VCaP (cell line): ENCODE measurements at regions not wholly inside any gene's neighbourhood (a gene's known extent, or its start where the extent isn't known, plus 50 kb on each side); places are given as distances from the start of the nearest gene placed in this dataset.

Source experiments
- H3K27ac ChIP-seq: fragments of 450-650 bp; 2 replicates; pipeline ENCODE4 v1.5.1; 2017
- CTCF ChIP-seq: fragments of 450-650 bp; conservative IDR thresholded peaks from 2 replicates; pipeline ENCODE4 v1.5.1; 2017; ENCODE audit warnings: mild to moderate bottlenecking, moderate library complexity

DNA sequence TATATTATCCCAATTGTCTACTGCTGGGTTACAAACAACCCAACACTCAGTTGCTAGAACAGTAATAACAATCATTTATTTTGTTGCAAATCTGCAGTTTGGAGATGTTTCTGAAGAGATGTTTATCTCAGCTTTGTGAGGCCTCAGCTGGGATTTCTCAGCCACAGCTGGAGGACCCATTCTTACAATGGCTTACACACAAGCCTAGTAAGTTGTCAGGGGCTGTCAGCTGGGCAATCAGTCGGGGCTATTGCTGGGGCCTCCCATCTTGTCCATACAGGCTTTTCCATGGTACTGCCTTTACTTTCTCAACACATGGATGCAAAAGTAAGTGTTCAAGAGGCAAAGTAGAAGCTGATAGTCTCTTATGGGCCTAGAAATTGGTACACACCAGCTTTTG is 491.7 kb upstream of the NXPH2 start:
- no peak for TF ChIP-seq CTCF
- no peak overlapping the region for H3K27ac ChIP-seq

DNA sequence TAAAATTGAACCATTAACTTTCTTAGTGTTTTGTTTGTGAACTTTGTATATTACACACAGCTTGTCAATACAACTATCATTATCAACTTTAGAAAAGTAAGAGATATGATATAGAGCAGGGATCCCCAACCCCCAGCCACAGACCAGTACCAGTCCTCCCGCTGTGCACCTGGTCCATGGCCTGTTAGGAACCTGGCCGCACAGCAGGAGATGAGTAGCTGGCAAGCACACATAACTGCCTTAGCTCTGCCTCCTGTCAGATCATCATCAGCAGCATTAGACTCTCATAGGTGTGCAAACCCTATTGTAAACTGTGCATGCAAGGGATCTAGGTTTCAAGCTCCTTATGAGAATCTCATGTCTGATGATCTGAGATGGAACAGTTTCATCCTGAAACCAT is 491.0 kb upstream of the NXPH2 start:
- TF ChIP-seq CTCF = no peak
- H3K27ac ChIP-seq = no peak overlapping the region

DNA sequence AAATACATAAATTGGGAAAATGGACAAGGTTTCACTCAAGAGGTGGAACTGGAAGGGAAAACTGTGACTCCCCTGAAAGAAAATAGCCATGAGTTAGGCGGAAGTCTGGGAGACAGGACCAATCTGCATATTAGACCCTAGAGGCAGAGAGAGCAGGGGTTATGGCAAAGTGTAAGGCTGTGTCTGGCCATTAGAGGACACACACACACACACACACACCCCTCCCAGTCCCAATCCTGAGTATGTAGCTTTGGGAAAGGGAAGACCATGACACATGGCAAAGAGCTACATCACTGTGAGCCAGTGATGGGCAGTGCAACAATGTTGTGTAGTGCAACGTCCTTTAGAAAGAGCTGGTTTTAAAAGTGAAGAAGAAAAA is 479.9 kb upstream of the NXPH2 start:
- no peak overlapping the region for H3K27ac ChIP-seq
- TF ChIP-seq CTCF = no peak

DNA sequence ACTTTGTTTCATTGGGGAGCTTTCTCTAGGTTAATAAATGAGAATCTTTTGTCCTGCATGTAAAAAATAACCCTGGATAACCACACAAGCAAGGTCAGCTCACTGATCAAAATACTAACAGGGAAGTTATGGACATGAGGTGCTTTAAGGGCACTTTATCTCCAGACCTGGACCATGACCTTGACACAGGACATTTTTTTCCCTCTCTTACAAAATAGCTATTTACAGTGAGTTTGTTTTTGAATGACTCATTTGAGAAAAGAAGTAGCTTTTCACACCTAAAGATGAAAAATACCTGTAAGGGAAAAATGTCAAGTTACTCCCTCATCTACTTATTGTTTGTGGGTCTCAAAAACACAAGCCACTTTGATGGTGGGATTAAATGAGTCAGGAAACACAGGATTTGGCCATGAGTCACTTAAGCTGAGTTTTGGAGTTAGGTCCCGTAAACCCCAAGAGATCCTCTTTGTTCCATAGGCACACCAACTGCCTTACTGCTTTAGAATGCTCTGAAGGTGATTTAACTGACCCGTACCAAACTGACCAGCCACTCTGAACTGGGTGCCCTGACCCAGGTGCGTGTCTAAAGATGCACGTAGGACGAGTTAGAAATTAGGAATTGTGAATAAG is 479.3 kb upstream of the NXPH2 start:
- no peak overlapping the region for H3K27ac ChIP-seq
- no peak for TF ChIP-seq CTCF

GRCh38 chr2:139241286-139241685 is 461.1 kb upstream of the NXPH2 start:
- H3K27ac ChIP-seq = no peak overlapping the region
- TF ChIP-seq CTCF = no peak

- no peak overlapping the region for H3K27ac ChIP-seq
- TF ChIP-seq CTCF = no peak
These were observed 456.8 kb upstream of the NXPH2 start for GRCh38 chr2:139237023-139237422.

DNA sequence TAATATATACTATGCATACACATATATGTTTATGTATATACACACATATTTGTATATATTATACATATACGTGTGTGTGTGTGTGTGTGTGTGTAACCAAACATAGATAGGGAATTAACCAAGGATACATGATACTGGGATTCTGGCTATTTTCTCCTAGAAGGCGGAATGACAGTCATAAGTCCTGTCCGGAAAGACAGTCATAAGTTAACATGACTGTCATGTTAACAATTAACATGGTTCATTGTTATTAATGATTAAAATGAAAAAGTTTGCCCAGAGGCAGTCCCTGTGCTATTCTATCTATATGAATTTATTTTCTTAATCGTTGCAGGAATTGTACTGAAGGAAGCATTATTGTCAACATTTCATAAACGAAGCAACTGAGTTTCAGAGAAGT is 450.7 kb upstream of the NXPH2 start:
- no peak overlapping the region for H3K27ac ChIP-seq
- TF ChIP-seq CTCF = no peak
